WERI-Rb-1 (cell line): ENCODE measurements at regions not wholly inside any gene's neighbourhood (a gene's known extent, or its start where the extent isn't known, plus 50 kb on each side); places are given as distances from the start of the nearest gene placed in this dataset.

Experiments
- DNase-seq: peaks from one replicate; pipeline ENCODE4 v3.0.0-alpha.2; 2020
- H3K27ac ChIP-seq: fragments of 250-450 bp; sonication (Bioruptor Pico); 2 replicates; pipeline ENCODE4 v1.5.1; 2020; ENCODE audit warnings: mild to moderate bottlenecking, moderate library complexity
- H3K27me3 ChIP-seq: fragments of 250-450 bp; sonication (Bioruptor Pico); 2 replicates; pipeline ENCODE4 v1.5.1; 2021; ENCODE audit warnings: mild to moderate bottlenecking, low read depth, moderate library complexity; ENCODE audit not compliant: insufficient read depth, severe bottlenecking
- H3K36me3 ChIP-seq: fragments of 250-450 bp; sonication (Bioruptor Pico); 2 replicates; pipeline ENCODE4 v1.5.1; 2020; ENCODE audit warnings: mild to moderate bottlenecking, moderate library complexity
- H3K4me3 ChIP-seq: 2 replicates; pipeline ENCODE4 v1.5.1; 2011; ENCODE audit warnings: low read depth, mild to moderate bottlenecking, control low read depth, low read length
- H3K9me3 ChIP-seq: fragments of 250-450 bp; sonication (Bioruptor Pico); 2 replicates; pipeline ENCODE4 v1.5.1; 2021; ENCODE audit warnings: mild to moderate bottlenecking, moderate library complexity; ENCODE audit not compliant: severe bottlenecking
- CTCF ChIP-seq: IDR thresholded peaks from 2 replicates; pipeline ENCODE4 v1.5.1; 2011; ENCODE audit warnings: low read depth, mild to moderate bottlenecking, control low read depth, inconsistent platforms, low read length

GRCh38 chr13:111879719-111880118 is 187.2 kb upstream of the SOX1 start:
- no peaks in the 10 kb centered on the region for H3K36me3 ChIP-seq
- no peak overlapping the region for H3K4me3 ChIP-seq
- H3K27ac ChIP-seq, result no peak overlapping the region
- peaks cover 13% of the 10 kb centered on the region for H3K9me3 ChIP-seq
- peaks cover 98% of the 10 kb centered on the region for H3K27me3 ChIP-seq
- no peak for DNase-seq
- TF ChIP-seq CTCF, result no peak

- Histone ChIP-seq H3K4me3 (no peak overlapping the region), H3K27me3 (peaks cover 98% of the 10 kb centered on the region), H3K27ac (no peak overlapping the region), H3K36me3 (no peaks in the 10 kb centered on the region), H3K9me3 (peaks cover 13% of the 10 kb centered on the region)
- no peak for DNase-seq
- TF ChIP-seq CTCF, result no peak
Measured at GRCh38 chr13:111880185-111880584, 186.8 kb upstream of the SOX1 start.

- H3K4me3 ChIP-seq, result no peak overlapping the region
- no peak for TF ChIP-seq CTCF
- DNase-seq, result no peak
- H3K36me3 ChIP-seq, result no peaks in the 10 kb centered on the region
- peaks cover 97% of the 10 kb centered on the region for H3K27me3 ChIP-seq
- H3K9me3 ChIP-seq, result peaks cover 7% of the 10 kb centered on the region
- no peak overlapping the region for H3K27ac ChIP-seq
Measured at GRCh38 chr13:111881700-111882099, 185.2 kb upstream of the SOX1 start.

- no peak overlapping the region for H3K27ac ChIP-seq
- H3K9me3 ChIP-seq, result peaks cover 5% of the 10 kb centered on the region
- no peak for DNase-seq
- peaks cover 96% of the 10 kb centered on the region for H3K27me3 ChIP-seq
- no peak for TF ChIP-seq CTCF
- no peak overlapping the region for H3K4me3 ChIP-seq
- H3K36me3 ChIP-seq, result no peaks in the 10 kb centered on the region
Measured at GRCh38 chr13:111882351-111882750, 184.6 kb upstream of the SOX1 start.

- DNase-seq, result no peak
- Histone ChIP-seq H3K27ac (no peak overlapping the region), H3K9me3 (peaks cover 5% of the 10 kb centered on the region), H3K36me3 (no peaks in the 10 kb centered on the region), H3K27me3 (peaks cover 96% of the 10 kb centered on the region), H3K4me3 (no peak overlapping the region)
- no peak for TF ChIP-seq CTCF
Measured at GRCh38 chr13:111883571-111884343, 183.2 kb upstream of the SOX1 start.
